ENCODE measurements at regions not wholly inside any gene's neighbourhood (a gene's known extent, or its start where the extent isn't known, plus 50 kb on each side); places are given as distances from the start of the nearest gene placed in this dataset.

DNA sequence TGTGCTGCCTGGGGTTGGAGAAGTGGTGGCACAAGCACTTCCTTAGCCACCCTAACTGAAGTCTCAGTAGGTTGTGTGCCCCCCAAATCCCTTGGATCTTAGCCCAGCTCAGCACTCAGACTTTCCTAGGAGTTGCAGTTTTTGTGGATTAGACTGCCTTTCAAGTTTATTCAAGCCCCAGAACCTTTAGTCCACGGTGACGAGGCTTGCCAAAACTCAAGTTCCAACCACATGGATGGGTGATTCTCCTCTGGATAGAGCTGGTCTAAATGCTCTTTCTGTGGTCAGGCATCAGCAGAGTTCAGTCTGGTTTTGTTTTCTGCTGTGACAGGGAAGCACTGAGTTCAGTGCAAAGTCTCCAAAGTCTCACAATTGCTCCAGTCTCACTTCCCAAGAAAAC is 2858.7 kb downstream of the PCDH9 start:
- TF ChIP-seq ZNF70 (CRISPR knock-in tag; IDR thresholded peaks at IDR 0.05) (no peak), ISL1 (CRISPR knock-in tag; IDR thresholded peaks at IDR 0.05) (no peak), ZFP3 (CRISPR knock-in tag; IDR thresholded peaks at IDR 0.05) (no peak), TCF4 (CRISPR knock-in tag; IDR thresholded peaks at IDR 0.05; ENCODE audit: borderline replicate concordance) (no peak), ZC3H10 (CRISPR knock-in tag; IDR thresholded peaks at IDR 0.05) (no peak), OSR1 (CRISPR knock-in tag; IDR thresholded peaks at IDR 0.05) (no peak), ARNTL (CRISPR knock-in tag; IDR thresholded peaks at IDR 0.05; ENCODE audit: borderline replicate concordance, low read depth) (no peak), ZFP30 (CRISPR knock-in tag; IDR thresholded peaks at IDR 0.05) (no peak), ESRRG (CRISPR knock-in tag; IDR thresholded peaks at IDR 0.05) (no peak)
- TF ChIP-seq, protein P1, sequence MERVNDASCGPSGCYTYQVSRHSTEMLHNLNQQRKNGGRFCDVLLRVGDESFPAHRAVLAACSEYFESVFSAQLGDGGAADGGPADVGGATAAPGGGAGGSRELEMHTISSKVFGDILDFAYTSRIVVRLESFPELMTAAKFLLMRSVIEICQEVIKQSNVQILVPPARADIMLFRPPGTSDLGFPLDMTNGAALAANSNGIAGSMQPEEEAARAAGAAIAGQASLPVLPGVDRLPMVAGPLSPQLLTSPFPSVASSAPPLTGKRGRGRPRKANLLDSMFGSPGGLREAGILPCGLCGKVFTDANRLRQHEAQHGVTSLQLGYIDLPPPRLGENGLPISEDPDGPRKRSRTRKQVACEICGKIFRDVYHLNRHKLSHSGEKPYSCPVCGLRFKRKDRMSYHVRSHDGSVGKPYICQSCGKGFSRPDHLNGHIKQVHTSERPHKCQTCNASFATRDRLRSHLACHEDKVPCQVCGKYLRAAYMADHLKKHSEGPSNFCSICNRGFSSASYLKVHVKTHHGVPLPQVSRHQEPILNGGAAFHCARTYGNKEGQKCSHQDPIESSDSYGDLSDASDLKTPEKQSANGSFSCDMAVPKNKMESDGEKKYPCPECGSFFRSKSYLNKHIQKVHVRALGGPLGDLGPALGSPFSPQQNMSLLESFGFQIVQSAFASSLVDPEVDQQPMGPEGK (CRISPR knock-in tag; IDR thresholded peaks at IDR 0.05; ENCODE audit: borderline replicate concordance), result no peak
- TF ChIP-seq, protein P2, sequence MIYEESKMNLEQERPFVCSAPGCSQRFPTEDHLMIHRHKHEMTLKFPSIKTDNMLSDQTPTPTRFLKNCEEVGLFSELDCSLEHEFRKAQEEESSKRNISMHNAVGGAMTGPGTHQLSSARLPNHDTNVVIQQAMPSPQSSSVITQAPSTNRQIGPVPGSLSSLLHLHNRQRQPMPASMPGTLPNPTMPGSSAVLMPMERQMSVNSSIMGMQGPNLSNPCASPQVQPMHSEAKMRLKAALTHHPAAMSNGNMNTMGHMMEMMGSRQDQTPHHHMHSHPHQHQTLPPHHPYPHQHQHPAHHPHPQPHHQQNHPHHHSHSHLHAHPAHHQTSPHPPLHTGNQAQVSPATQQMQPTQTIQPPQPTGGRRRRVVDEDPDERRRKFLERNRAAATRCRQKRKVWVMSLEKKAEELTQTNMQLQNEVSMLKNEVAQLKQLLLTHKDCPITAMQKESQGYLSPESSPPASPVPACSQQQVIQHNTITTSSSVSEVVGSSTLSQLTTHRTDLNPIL (CRISPR knock-in tag; IDR thresholded peaks at IDR 0.05; ENCODE audit: low read depth), result no peak
- TF ChIP-seq, protein P3, sequence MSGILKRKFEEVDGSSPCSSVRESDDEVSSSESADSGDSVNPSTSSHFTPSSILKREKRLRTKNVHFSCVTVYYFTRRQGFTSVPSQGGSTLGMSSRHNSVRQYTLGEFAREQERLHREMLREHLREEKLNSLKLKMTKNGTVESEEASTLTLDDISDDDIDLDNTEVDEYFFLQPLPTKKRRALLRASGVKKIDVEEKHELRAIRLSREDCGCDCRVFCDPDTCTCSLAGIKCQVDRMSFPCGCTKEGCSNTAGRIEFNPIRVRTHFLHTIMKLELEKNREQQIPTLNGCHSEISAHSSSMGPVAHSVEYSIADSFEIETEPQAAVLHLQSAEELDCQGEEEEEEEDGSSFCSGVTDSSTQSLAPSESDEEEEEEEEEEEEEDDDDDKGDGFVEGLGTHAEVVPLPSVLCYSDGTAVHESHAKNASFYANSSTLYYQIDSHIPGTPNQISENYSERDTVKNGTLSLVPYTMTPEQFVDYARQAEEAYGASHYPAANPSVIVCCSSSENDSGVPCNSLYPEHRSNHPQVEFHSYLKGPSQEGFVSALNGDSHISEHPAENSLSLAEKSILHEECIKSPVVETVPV (CRISPR knock-in tag; IDR thresholded peaks at IDR 0.05), result no peak
